ENCODE measurements at regions not wholly inside any gene's neighbourhood (a gene's known extent, or its start where the extent isn't known, plus 50 kb on each side); places are given as distances from the start of the nearest gene placed in this dataset.

DNA sequence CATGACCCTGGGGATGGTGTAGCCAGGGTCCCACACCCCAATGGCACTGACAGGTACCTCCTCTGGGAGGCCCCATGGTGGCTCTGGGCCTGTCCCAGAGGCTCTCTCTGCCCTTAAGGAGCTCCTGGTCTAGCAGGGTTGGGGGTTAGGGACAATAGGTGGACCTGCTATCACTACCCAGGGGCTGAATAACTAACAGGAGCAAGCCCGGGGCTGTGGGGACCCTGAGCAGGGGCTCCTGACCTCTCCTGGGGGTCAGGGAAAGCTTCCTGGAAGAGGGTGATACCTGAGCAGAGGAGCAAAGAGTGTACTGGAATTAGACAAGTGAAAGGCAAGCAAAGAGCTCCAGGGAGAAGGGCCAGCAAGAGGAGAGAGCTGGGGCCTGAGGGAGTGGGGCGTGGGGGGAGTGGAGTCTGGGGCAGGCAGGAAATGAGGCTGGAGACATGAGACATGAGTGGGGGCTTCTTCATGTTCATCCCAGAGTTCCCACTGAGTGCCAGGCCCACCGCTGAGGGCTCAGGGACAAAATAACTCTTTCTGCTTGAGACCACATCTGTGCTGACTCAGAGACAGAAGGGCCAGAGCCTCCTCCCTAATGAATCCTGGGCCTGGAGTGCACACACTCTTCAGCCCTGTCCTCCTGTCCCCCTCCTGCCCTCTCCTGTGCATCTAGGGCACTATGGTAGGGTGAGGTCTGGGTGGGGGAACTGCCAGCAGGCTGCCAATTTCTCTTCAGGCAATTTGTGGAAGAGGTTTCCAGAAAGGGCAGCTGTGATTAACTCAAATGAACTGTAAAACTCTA, 517.6 kb downstream of the PTPRU start:
- DNase-seq (ENCODE audit: low read depth in 2 of 2): no peak

DNA sequence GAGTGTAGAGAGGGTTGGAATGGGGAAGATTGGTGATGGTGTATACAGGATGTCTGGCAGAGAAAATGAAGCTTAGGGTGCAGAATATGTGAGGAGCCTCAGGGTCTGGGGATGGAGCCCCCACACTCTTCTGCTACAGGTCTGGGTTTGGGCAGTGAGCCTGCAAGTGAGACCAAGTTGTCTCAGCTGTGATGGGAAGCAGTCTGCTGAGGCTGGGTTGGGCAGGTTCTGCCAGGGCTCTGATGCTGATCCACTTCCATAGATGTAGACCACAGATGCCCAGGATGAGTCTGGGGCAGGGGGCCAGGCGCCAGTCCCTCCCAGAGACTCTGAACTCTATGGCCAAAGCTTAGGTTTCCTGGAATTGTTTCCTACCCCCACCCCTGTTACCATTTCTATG, 516.9 kb downstream of the PTPRU start:
- DNase-seq (ENCODE audit: low read depth in 2 of 2): no peak

DNA sequence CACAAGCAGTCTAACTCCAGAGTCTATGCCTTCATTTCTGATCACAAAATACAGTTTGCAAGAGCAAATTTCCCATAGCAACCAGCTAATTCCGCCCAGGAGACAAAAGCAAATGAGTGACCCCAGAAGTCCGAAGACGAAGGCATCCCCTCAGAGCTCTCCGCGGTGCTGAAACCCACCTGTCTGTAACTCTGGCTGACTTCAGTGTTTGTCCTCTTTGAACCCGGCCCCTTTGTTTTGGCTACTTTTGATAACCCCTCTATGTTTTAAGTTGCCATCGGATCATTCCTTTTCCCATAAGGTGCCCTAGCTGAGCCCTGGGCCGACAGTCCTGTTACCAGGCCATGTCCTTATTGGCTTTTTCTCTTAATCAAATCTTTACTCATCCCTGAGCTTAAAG, 515.8 kb downstream of the PTPRU start:
- no peak for DNase-seq (ENCODE audit: low read depth in 2 of 2)

DNA sequence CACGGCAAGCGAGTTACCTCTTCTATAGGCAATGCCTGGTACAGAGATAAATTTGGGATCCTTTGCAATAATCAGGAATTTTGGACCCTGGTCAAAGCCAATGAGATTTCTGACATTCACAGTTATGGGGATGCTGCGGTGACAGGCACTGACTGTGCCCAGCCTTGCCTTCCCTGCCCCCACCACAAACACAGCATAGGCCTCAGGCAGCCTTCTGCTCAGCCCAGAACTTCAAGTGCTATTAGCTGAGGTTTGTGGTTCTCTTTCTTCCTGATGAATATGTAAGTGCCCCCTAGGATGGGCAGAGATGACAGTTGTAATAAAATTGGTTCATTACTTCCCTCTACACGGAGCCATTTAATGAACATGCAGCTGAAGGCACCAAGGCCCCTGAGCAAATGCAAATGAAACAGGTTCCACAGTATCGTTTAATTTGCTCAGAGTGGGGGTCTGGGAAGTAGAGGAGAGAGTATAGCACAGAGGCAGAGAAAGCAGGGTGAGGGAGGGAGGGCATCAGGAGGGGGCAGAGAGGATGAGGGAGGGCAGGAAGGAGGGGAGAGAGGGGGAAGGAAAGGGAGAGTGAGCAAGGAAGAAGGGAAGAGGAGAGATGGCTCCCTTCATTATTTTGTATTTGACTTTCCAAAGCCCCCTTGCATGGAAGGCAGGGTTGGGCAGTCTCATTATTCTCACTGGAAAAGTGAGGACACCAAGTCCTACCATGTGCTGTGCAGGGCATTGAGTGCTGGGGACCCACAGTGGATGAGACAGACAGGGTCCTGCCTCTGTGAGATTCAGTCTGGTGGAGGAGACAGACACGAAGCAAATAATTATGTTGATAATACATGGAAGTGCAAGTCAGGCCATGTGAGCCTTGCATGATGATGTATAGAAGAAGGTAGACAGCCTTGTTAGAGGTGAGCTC, 513.0 kb downstream of the PTPRU start:
- DNase-seq (ENCODE audit: low read depth in 2 of 2): no peak

DNA sequence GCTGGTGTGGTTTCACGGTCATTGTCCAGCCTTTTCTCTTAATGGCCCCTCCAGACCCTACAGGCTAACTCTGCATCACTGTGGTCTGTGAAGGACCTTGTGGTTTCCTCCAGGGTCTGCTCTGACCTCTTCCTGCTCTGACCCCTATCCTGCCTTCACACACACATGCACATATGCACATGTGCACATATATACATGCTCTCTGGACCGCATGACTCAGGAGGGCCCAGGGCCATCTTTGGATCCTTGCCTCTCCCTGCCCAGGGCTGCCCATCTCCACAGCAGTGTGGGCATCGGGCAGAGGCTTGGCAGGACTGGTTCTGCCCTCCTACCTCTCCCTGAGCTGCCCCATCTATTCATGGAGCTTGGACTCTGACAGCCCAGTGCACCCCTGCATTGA, 510.9 kb downstream of the PTPRU start:
- no peak for DNase-seq (ENCODE audit: low read depth in 2 of 2)

DNA sequence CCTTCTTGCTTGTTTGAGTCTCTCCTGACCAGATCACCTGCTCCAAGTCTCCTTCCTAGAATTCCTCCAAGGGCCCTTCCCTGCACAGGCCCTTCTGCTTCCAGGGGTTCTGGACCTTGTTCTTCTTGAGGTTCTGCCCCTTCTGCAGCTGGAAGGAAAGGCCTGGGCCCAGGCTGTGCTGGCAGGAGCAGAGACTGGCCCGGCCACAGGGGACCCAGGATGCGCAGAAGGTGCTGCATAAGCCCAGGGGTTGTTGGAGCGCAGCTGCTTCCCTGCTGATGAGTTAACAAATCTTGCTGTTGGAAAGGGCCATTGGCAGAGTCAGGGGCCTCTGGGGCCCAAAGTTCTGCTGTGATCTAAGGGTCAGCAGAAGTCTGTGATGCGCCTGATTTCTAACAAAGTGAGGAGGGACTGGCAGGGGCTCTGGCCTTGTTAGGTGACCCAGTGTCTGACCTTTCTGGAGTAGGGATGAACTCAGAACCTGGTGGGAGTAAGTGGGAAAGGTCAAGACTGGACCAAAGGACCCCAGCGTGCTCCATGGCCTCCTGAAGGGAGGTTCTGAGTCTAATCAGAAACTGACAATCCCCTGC, 509.8 kb downstream of the PTPRU start:
- DNase-seq (ENCODE audit: low read depth in 2 of 2): no peak

DNA sequence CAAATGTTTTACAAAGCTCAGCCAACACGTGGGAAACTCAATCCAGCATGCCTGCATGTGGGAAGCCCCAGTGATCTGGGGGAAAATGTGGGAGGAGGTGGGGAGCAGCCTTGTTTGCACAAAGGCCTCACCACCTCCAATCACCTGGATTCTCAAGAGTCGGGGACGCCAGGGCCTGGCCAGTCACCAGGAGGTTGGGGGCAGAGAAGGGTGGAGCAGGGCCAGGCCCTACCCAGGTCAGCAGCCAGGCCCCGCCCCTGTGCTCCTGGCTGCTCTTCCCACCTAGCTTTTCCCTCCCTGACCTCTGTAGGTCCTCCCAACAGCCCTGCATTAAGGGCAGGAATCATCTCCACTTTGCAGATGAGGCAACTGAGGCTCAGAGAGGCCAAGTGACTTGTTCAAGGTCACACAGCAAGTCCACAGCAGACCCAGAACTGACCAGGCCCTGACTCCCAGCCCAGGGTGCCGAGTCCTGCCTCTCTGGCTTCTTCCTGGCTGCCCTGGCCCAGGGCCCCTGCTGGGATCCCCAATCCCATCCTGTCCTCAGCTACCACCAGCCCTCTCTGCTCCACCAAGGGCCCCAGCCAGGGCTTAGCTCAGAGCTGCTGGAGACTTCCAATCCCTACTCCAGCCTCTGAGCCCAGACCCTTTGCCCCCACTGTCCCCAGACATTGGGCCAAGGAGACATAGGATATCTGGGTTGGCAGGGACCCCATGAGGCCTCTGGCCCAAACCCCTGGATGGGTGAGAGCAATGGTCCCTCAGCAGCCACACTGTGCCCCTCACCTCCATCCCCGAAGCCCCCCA, 508.6 kb downstream of the PTPRU start:
- no peak for DNase-seq (ENCODE audit: low read depth in 2 of 2)

DNA sequence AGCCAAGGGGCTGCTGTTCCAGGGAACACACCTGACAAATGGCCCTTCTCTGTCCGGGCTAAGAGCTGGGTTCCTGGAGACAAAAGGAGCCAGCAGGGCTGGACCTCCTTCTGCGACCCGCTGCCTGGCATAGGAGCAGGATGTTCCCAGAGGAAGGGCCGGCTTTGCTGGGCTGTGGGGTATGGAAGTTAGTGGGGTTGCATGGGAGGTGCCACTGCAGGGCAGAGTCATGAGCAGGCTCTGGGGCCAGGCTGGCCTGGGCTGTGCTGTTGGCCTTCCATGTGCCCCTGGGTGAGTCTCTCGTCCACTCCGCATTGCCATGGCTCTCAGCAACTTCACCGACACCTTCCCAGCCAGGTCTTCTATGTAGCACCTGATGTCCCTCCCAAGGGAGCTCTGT, 507.6 kb downstream of the PTPRU start:
- no peak for DNase-seq (ENCODE audit: low read depth in 2 of 2)

DNA sequence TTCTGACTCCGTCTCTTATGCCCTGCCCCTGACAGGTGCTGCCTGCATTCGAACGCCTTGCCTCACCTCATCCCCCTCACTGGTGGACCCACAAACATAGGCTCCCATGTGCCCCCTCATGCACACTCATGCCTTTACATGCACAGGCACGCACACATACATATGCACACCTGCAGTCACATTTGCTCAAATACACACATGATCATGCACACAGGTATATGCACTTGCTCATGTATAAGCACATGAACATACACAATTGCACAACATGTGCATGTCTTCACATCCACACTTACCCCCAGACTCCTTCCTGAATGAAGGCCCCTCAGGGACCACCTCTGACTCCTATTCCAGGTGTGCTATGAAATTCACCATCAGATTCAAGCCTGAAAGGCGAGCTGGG, 506.9 kb downstream of the PTPRU start:
- no peak for DNase-seq (ENCODE audit: low read depth in 2 of 2)

DNA sequence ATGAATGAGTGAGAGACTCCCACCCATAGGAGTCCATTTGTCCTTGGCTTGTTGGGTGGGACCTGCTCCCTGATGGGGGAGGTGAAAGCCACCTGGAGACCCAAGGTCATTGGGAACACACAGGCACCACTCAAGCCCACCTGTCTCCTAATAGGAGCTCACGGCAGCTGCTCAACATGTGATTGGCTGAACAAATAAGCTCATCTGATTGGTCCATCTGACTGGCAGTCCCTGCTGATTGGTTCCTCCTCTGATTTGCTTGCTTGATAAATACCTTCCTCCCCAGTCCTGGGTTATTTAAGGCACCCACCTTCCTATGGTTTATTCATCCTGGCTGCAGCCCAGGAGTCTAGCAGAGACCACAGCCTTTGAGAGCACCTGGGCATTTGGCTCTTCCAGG, 502.9 kb downstream of the PTPRU start:
- no peak for DNase-seq (ENCODE audit: low read depth in 2 of 2)

DNA sequence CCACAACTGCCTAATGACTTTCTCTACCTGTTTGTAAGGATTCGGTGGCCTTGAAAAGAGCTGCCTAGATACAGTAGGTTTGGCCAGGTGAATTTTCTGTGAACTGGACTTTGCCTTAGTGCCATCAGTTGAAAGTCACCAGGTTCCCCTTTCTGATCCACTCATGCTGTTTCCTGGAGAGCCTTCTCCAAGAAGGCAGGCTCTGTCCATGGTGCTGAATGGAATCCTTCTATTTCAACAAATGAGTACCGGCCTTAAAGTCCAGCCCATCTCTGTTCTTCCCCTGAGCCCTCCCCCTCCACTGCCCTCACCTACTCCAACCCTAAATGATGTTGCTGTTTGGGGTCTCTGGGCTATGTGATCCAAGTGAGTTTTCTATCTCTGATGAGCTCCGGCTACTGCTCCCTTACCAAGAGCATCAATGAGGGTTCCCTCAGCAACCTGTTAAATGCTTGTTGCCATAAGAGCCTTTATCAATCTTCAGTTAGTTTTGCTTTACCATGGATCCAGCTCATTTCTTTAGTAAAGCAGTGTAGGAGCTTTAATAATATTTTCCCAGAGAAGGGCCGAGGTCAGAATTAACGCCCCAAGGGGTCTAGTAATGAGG, 500.4 kb downstream of the PTPRU start:
- no peak for DNase-seq (ENCODE audit: low read depth in 2 of 2)

DNA sequence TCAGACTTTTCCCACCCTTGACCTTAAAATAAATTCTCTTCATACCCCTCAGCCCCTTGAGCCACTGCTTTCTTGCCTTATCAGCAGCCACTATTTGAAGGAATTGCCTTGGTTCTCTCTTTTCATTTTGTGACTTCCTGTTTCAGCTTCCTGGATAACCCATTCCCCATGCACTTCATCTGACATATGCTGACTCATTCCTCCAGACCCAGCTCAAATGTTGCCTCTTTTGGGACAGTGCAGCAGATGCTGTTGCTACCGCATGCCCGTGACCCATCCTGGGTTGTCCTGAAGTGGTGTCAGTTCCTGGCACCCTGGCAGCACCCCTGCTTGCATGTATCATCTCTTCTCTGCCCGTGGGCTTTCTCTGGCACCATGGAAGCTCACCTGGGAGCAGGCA, 496.1 kb downstream of the PTPRU start:
- DNase-seq (ENCODE audit: low read depth in 2 of 2): no peak

DNA sequence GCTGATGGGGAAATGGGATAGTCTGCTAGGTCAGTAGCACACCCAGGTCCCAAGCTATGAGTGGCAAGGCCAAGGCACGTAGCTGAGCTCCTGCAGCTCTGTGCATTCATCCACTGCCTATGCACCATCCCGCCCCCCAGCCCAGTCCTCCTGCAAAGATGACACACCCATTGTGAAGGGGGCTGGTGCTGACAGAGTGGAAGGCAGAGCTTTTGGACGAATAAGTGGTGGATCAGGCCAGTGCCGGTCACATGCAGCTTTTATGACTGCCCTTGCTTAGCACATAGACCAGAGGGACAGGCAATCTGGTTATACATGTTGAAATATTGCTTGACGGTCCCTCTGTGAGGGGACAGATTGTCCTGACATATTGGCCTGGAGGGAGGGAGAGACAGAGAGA, 494.3 kb downstream of the PTPRU start:
- DNase-seq (ENCODE audit: low read depth in 2 of 2): no peak

DNA sequence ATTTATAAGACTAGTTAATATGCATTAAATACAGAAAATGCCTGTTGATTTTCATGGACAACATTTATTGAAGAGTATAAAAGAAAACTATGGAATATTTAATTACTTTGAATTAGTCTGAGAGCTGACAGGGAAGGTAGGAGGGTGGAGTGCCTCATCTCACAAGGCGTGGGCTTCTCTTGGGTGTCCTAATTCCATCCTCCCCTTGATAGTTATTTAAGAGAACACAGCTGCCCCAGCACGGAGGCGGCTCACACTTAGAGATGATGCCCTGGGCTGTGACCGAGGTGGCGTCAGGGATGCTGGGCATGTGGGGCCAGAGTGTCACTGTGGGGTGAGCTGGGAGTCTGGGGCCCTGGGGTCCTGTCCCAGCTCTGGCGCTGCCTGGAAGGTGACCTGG, 493.0 kb downstream of the PTPRU start:
- no peak for DNase-seq (ENCODE audit: low read depth in 2 of 2)

DNA sequence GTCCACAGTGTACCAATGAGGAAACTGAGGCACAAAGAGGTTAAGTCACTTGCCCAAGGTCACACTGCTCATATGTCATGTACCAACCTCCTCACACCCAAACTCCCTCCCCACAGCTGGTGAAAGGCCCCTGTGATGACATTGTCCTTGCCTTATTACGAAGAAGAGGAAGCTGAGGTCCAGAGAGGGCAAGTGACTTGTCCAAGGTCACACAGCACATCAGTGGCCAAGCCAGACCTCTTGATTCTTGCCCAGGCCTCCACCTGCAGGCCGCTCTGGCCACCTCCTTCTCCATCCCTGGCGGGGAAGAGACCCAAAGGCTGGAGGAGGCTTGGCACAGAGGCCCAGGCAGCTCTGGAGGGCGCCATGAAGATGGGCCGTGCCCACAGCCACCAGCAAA, 492.4 kb downstream of the PTPRU start:
- no peak for DNase-seq (ENCODE audit: low read depth in 2 of 2)

DNA sequence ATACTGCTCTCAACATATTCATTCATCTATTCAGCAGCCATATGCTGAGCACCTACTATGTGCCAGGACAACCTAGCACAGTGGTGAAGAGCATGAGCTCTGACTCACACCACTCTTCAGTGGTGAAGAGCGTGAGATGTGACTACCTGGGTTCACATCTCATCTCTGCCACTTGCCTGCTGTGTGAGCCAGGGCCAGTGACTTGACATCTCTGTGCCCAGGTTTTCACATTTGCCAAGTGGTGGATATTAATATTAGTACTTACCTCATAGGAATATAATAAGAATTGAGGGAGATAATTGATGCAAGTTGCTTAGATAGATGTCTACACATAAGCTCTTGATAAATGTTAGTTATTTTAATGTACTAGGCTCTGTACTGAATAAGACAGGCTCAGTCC, 488.9 kb downstream of the PTPRU start:
- DNase-seq (ENCODE audit: low read depth in 2 of 2): no peak

DNA sequence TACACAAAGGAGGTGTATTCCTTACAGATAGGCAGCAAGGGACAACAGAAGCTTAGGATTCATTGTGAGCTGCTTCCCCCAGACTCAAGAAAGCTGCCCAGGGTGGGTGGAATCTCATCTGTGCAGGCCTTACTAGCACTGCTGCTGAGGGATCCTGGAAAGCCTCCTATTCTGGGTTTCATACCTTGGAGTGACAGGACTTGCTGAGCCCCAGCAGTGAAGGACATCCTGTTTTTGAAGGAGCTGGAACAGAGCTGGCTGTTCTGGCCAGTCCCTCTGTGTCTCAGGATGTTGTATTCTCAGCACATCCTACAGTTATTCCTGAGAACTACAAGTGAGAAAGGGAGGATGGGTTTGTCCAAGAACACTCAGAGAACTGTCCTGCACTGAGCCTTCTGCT, 486.3 kb downstream of the PTPRU start:
- DNase-seq (ENCODE audit: low read depth in 2 of 2): no peak

DNA sequence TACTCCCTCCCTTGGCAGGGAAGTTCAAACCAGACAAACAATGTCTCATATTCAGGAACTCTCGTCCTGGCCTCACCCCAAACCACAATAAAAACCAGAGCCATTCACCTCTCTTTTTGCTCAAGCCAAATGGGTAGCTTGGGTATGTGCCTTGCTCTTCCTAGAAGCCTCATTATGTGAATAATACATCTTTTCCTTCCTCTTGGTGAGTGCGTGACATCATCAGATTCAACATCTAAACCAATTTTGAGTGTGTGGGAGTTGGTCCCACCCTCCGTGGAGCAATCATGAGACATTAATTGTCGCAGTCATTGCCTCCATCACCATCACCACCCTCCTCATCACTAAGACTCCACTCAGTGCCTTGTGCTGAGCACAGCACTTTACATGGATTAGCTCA, 482.9 kb downstream of the PTPRU start:
- no peak for DNase-seq (ENCODE audit: low read depth in 2 of 2)

DNA sequence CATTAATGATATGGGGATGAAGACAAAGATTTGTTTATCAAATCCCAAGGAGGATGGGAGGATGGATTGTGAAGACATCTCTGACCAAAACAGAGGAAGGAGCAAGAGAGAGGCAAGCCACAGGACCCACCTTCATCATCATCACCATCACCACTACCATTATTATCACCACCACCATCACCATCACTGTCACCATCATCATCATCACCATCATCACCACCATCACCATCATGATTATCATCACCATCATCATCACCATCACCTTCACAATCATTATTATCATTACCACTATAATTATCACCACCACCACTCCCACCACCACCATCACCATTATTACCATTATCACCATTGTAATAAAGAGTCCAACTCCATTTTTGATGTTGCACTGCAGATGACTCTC, 482.5 kb downstream of the PTPRU start:
- DNase-seq (ENCODE audit: low read depth in 2 of 2): no peak

DNA sequence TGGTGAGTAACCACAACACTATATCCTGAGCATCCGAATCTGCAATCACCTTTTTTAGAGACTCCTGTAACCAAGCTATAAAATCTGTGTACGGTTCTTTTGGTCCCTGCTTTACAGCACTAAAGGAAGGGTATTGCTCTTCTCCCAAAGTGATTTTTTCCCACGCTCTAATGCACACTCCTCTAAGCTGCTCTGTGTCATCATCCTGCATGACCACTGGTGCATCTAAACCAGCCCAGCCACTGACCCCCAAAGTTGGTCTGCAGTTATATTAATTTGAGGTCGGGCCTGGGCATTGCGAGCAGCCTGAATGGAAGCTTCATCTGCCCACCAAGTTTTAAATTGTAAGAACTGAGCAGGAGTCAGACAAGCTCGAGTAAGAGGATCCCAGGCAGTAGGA, 480.0 kb downstream of the PTPRU start:
- DNase-seq (ENCODE audit: low read depth in 2 of 2): no peak

DNA sequence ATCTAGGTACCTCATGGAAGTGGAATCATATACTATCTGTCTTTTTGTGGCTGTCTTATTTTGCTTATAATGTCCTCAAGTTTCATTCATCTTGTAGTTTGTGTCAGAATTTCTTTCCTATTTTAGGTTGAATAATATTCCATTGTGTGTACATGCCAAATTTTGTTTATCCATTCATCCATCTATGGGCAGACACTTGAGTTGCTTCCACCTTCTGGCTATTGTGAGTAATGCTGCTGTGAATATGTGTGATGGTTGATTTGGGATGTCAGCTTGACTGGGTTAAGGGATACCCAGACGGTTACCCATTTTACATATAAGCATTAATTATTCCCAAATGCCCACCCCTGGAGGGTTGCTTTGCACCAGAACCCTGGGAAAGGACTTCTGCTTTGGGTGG, 477.5 kb downstream of the PTPRU start:
- no peak for DNase-seq (ENCODE audit: low read depth in 2 of 2)

DNA sequence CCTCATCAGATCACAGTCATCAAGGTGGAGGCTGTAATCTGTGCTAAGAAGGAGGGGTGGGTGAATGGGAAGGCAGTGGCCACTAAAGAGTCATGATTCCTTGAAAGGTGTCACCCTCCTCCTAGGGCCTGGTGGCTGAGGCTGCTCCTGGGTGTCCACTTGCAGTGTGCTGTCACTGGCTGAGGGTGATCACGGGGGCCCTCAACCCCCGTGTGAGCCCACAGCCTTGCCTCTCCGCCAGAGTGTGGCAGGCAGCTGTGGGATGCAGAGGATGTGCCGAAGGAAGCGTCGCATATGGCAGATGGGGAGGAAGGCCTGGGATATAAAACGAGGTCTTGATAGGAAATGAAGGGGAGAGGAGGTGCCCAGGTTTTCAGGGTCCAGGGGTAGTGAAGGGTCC, 476.5 kb downstream of the PTPRU start:
- DNase-seq (ENCODE audit: low read depth in 2 of 2): no peak
